Right renal cortex interstitium (tissue), 3 donors: ENCODE measurements at regions not wholly inside any gene's neighbourhood (a gene's known extent, or its start where the extent isn't known, plus 50 kb on each side); places are given as distances from the start of the nearest gene placed in this dataset.

ENCODE experiments used
- DNase-seq, 3 donors: peaks; one replicate each; pipeline ENCODE4 v3.0.0-alpha.2; 2013; ENCODE audit warnings: low read depth in 3 of 3, low spot score in 2 of 3

- no peak for DNase-seq
Measured at GRCh38 chr11:79925570-79925969, 484.7 kb upstream of the TENM4 start.

DNA sequence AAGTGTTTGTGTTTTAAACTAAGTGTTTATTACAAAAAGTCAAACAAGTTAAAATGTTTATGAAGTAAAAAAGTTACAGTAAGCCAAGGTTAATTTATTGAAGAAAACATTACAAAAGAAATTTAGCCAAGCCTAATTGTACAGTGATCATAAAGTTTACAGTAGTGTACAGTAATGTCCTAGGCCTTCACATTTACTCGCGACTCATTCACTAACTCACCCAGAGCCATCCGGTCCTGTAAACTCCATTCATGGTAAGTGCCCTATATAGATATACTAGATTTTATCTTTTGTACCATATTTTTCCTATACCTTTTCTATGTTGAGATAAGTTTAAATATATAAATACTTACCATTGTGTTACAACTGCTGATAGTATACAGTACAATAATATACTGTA lies 481.8 kb upstream of the TENM4 start:
- DNase-seq = no peak

- DNase-seq = no peak
Measured at GRCh38 chr11:79920480-79920879, 479.6 kb upstream of the TENM4 start.

DNA sequence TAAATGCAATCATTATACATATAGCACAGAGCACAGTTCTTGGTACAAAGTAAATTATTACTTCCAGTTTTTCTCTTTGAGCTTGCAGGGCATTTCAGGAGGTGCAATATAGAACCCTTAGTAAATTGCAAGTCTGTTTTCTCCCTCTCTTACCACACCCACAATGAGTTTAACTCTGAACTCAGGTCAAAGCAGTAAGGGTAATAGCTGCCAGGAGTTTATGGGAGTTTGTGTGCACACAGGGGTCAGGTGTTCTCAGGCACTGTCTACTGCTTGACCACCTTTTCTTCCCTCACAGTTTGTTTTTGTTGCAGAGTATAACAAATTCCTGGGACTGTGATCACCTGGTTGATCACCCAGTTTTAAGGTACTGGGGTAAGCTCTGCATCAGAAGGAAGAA lies 478.5 kb upstream of the TENM4 start:
- DNase-seq = no peak

GRCh38 chr11:79918846-79919245 lies 478.0 kb upstream of the TENM4 start:
- DNase-seq = no peak

DNA sequence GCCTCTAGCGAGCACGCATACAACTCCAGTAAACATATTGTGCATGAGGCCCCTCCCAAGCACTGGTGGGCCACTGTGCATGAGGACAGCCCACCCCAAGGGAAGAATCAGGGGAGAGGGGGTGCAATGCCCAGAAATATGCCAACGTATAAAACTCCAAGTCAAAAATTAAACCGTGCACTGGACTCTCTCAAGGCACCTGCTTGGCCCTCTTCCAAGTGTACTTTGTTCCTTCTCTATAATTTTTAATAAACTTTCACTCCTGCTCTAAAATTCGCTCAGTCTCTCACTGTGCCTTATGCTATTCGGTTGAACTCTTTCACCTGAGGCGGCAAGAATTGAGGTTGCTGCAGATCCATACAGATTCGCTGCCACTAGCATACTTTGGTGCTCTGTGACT lies 465.3 kb upstream of the TENM4 start:
- DNase-seq = no peak

DNA sequence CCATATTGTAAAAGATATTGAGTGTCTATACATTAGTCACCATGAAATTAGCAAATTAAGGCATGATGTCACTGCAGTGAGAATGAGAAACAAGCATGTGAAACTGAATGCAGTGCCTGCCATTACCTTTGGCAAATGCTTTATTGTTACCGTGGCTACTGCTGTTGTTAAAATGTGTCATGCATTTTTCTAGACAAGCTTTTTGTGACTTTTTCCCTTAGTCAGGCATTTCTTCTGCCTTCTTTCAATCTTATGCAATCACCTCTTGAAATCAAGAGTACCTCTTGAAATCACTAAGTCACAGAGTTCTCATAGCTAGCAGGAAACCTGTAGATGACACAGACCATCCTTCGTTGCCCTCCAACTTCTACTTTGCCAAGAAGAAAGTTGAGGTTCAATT lies 461.7 kb upstream of the TENM4 start:
- no peak for DNase-seq

DNA sequence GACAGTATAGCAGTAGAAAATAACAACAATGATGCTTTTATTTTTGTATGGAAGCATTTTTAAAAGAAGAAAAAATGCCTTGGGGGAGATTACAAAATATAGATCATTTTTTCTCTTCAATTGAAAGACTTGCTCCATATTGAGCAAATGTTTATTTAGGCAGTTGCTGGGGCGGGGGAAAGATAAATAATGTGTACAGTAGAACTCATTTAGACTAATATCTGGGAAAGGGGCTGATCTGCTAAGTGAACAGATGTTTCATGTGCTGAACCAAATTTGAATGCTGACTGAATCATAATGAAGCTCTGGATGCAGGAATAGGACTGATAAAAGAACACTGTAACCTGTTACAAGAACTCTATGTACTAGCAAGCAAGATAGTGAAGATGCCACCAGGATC lies 457.1 kb upstream of the TENM4 start:
- no peak for DNase-seq

GRCh38 chr11:79896258-79896657 lies 455.4 kb upstream of the TENM4 start:
- no peak for DNase-seq

DNA sequence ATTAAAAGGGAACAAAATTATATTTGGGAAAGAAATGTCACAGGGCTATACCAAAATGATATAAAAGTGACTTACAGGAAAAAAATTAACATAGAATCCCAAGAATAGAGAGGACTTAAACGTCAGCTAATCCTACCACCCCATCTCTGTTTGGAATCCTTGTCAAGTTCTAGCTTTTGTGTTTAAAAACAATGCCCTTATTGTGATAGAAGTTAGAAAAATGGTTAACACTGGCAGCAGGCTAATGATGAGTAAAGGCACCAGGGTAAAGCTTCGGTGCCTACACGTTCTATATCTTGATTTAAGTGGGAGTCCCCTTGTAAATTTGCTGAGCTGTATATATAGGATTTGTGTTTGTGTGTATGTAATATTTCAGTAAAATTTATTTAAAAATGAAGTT lies 453.3 kb upstream of the TENM4 start:
- DNase-seq = no peak

DNA sequence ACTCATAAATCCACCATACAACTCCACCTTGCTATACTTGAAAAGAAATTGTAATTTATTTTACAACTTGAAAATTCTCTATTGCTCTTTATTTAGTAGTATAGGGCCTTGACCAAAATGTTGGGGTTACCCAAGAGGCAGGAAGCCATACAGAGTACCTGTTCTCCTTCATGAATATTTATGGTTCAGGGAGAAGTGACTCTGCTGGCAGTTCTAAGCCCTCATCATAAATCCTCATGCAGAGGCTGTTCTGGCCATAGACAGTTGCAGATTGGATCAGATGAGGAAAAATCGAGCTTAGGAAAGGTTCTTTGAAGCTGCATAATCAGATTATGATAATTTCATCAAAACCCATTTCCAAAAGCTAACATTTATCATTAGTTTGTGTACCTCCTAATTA lies 449.4 kb upstream of the TENM4 start:
- DNase-seq = no peak

DNA sequence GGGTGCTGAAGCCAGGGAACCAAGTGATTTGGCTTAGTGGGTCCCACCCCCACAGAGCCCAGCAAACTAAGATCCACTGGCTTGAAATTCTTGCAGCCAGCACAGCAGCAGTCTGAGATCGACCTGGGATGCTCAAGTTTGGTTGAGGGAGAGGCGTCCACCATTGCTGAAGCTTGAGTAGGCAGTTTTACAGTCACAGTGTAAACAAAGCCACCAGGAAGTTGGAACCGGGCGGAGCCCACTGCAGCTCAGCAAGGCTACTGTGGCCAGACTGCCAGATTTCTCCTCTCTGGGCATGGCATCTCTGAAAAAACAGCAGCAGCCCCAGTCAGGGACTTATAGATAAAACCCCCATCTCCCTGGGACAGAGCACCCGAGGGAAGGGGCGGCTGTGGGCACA lies 424.1 kb upstream of the TENM4 start:
- no peak for DNase-seq

DNA sequence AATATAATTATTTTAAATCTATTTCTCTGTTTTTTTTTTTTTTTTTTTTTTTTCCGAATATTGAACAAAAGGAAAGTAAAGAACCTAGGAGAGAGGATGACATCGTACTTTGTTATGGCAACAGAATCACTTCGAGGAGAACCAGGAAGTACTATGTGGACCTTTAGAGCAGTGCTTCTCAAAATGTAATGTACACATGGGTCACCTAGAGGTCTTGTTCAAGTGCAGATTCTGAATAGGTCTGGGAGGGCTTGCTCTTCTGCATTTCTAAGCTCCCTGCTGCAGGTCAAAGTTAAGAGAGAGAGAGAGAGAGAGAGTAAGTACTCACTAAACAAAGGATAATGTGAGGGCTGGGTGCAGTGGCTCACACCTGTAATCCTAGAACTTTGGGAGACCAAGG lies 419.5 kb upstream of the TENM4 start:
- DNase-seq = no peak

DNA sequence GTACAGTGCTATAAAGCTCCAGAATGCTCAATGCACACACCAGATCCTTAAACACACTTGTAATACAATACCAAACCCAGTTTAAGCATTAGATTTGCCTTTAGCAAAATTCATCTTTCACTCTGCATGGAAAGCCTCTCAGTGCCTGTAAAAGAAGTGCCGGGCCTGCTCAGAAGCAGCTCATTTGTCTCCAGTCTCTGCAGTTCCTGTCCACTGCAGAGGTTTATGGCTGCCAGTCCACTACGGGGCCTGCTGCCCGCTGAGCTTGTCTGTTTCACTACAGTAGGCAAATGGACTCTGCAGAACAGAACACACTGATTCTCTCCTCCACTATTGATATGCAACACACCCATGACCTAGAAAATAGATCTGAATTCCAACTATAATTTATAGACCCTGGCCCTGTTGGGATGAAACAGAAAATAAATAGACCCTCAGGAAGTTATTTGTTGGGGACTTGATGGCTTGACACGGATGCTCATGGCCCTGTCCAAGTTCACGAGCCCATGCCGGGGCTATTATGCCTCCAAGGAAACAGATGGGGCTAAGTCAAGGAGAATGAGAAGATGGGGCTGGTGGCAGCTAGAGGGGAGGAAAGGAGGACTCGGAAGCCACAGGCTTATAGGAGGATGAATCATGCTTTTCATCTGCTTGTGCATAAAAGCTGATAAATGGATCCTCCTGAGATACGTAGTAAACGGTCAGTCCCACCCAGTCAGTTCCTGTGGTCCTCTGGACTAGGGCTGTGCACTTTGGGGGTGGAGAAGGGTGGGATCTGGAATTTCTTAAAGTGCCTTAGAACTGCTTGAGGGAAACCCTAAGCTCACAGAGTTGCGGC lies 416.8 kb upstream of the TENM4 start:
- no peak for DNase-seq

GRCh38 chr11:79852176-79852575 lies 411.3 kb upstream of the TENM4 start:
- DNase-seq = no peak

DNA sequence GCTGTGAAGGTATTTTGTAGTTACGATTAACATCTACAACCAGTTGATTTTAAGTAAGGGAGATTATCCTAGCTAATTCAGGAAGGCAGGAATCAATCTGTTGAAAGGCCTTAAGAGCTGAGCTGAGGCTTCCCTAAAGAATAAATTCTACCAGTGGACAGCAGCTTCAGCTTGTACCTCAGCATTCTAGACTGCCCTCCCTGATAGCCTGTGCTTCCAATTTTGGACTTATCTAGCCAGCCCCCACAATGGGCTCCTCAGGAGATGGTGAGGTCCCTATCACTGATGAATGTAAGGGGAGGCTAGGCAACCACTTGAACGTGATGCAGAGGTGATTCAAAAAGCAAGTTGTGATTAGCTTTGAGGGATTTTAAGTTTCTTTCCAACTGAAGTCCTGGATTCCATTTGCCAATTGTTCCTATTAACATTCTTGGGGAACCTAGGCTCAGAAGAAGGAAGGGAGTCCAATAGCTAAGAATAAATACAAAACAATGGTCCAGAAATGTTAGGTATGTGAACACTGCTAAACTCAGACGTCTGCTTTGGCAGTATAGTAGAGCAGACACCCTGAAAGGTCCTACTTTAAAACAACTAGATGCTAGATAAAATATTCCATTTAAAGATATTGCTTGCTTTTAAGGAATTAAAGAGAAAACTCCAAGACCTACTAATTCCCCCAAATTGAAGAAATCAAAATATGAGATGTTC lies 404.3 kb upstream of the TENM4 start:
- DNase-seq = no peak

- no peak for DNase-seq
Measured at GRCh38 chr11:79834015-79834414, 393.2 kb upstream of the TENM4 start.

GRCh38 chr11:79830446-79830845 lies 389.6 kb upstream of the TENM4 start:
- no peak for DNase-seq

- DNase-seq = no peak
Measured at GRCh38 chr11:79829891-79830290, 389.1 kb upstream of the TENM4 start.

DNA sequence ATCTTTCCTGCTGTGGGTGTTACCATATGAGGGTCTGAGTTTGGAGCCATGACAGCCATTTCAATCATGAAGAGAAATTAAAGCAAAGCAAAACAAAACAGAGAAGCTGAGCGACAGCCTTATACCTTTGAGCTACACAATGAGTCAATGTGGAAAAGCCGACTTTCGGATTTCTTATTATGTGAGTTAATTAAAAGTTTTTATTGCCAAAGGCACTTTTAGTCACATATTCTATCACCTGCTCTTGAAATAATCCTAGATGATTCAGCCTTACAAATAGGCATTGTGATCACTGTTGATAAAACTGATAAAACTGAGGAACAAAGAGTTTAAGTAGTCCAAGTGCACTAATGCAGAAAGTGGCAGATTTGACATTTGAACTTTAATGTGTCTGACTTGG lies 381.9 kb upstream of the TENM4 start:
- DNase-seq = no peak

- no peak for DNase-seq
Measured at GRCh38 chr11:79813551-79813950, 372.7 kb upstream of the TENM4 start.

GRCh38 chr11:79809487-79809886 lies 368.7 kb upstream of the TENM4 start:
- no peak for DNase-seq
